Stimulated activated CD8-positive, alpha-beta memory T cell treated with anti-CD3 and anti-CD28 coated beads, Interleukin-12 subunit alpha, Interleukin-12 subunit beta, amount 100 ng/mL, for 1 hour (primary cell): ENCODE measurements at regions not wholly inside any gene's neighbourhood (a gene's known extent, or its start where the extent isn't known, plus 50 kb on each side); places are given as distances from the start of the nearest gene placed in this dataset.
"Not testable (repeated sequence)": the region's sequence is repeated elsewhere in the genome, so short reads cannot be mapped to it uniquely, and the experiment has no call there.

Experiments
- DNase-seq: peaks from one replicate; pipeline ENCODE4 v3.0.0-alpha.2; 2020; ENCODE audit warnings: low read depth

GRCh38 chr15:96818861-96819260, 488.4 kb downstream of the NR2F2 start:
- no peak for DNase-seq

GRCh38 chr15:96827981-96828380, 497.5 kb downstream of the NR2F2 start:
- no peak for DNase-seq

GRCh38 chr15:96837241-96837970, 506.9 kb downstream of the NR2F2 start:
- no peak for DNase-seq

GRCh38 chr15:96838081-96838480, 507.6 kb downstream of the NR2F2 start:
- DNase-seq: no peak

- DNase-seq: no peak
Observed at GRCh38 chr15:96849271-96849900, 518.9 kb downstream of the NR2F2 start.

- DNase-seq: no peak
Observed at GRCh38 chr15:96851613-96852012, 521.1 kb downstream of the NR2F2 start.

GRCh38 chr15:96858694-96859093, 528.2 kb downstream of the NR2F2 start:
- DNase-seq: no peak

GRCh38 chr15:96860741-96861140, 530.2 kb downstream of the NR2F2 start:
- DNase-seq: no peak

GRCh38 chr15:96867992-96868391, 537.5 kb downstream of the NR2F2 start:
- no peak for DNase-seq

GRCh38 chr15:96869122-96869521, 538.6 kb downstream of the NR2F2 start:
- DNase-seq: no peak

- no peak for DNase-seq
Observed at GRCh38 chr15:96869790-96870189, 539.3 kb downstream of the NR2F2 start.

GRCh38 chr15:96870580-96870979, 540.1 kb downstream of the NR2F2 start:
- DNase-seq: no peak

GRCh38 chr15:96877442-96877841, 546.9 kb downstream of the NR2F2 start:
- not testable (repeated sequence) for DNase-seq

GRCh38 chr15:96878129-96878528, 547.6 kb downstream of the NR2F2 start:
- no peak for DNase-seq

- DNase-seq: no peak
Observed at GRCh38 chr15:96882121-96882772, 551.7 kb downstream of the NR2F2 start.

GRCh38 chr15:96887730-96888129, 557.2 kb downstream of the NR2F2 start:
- DNase-seq: no peak

GRCh38 chr15:96888764-96889163, 558.3 kb downstream of the NR2F2 start:
- DNase-seq: no peak

GRCh38 chr15:96889734-96890480, 559.4 kb downstream of the NR2F2 start:
- no peak for DNase-seq

GRCh38 chr15:96891046-96891445, 560.5 kb downstream of the NR2F2 start:
- DNase-seq: no peak

GRCh38 chr15:96893159-96893906, 562.8 kb downstream of the NR2F2 start:
- no peak for DNase-seq

- DNase-seq: no peak
Observed at GRCh38 chr15:96894659-96895058, 564.2 kb downstream of the NR2F2 start.

- DNase-seq: no peak
Observed at GRCh38 chr15:96896766-96897165, 566.3 kb downstream of the NR2F2 start.
